C4-2B (cell line): ENCODE measurements at regions not wholly inside any gene's neighbourhood (a gene's known extent, or its start where the extent isn't known, plus 50 kb on each side); places are given as distances from the start of the nearest gene placed in this dataset.

Experiments
- ZFX ChIP-seq: fragments of 450-650 bp; IDR thresholded peaks from 2 replicates; pipeline ENCODE4 v1.6.1; 2017
- TF ChIP-seq, protein P1 (sequence below): fragments of 450-650 bp; conservative IDR thresholded peaks from 2 replicates; pipeline ENCODE4 v1.5.1; 2017; ENCODE audit warnings: mild to moderate bottlenecking

DNA sequence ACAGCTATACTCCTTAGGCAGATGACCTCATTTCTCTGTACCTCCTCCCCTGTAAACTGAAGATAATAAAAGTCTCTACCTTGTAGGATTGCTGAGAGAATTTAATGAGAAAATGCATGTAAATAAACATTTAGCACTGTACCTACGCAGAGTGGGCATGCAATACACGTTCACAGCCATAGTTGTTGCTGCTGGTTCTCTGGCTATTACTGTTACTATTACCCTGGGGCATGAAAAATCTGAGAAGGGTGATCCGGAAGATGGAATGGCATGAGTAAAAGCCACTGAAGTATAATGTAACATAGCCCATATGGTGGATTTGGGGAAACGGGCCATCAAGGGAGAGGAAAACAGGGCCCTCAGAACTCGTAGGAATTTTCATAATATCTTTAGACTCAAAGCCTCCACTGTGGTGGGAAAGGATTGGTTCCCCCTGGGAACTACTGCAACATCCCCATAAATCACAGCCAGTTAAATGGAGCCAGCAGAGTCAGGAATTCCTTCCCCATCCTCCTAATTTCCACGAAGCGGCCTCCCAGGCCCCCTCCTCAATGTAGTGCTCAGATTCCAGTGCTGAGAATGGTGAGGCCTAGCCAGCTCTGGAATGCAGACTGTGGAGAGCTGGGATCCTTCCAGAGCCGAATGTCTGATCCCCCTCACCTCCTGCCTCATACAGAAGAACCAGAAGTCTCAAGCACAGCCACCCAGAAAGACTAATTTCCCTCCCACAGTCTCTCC, 205.3 kb downstream of the MN1 start:
- TF ChIP-seq, protein P1, sequence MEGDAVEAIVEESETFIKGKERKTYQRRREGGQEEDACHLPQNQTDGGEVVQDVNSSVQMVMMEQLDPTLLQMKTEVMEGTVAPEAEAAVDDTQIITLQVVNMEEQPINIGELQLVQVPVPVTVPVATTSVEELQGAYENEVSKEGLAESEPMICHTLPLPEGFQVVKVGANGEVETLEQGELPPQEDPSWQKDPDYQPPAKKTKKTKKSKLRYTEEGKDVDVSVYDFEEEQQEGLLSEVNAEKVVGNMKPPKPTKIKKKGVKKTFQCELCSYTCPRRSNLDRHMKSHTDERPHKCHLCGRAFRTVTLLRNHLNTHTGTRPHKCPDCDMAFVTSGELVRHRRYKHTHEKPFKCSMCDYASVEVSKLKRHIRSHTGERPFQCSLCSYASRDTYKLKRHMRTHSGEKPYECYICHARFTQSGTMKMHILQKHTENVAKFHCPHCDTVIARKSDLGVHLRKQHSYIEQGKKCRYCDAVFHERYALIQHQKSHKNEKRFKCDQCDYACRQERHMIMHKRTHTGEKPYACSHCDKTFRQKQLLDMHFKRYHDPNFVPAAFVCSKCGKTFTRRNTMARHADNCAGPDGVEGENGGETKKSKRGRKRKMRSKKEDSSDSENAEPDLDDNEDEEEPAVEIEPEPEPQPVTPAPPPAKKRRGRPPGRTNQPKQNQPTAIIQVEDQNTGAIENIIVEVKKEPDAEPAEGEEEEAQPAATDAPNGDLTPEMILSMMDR, result no peak
- TF ChIP-seq ZFX, result no peak
